ENCODE measurements at regions not wholly inside any gene's neighbourhood (a gene's known extent, or its start where the extent isn't known, plus 50 kb on each side); places are given as distances from the start of the nearest gene placed in this dataset.

DNA sequence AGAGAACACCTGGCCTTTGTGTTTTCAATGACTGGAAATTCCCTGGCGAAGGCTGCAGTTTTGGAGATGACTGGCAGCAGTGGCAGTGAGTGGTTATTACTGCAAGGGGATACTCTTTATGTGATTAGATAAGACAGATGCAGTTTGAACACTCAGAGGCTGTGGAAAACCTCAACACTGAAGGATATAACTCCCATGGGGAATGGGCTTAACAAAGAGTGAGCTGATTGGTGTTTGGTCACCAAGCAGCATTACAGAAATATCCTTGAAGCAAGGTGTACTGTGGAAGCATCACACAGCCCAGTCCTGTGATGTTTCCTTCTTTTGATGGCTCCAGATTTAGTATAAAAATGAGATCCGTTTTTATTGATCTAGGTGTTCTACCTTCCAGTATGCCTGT is 490.7 kb upstream of the PTPRD start:
- POLR2A ChIA-PET = no interaction called here
- TF ChIP-seq, protein P1, sequence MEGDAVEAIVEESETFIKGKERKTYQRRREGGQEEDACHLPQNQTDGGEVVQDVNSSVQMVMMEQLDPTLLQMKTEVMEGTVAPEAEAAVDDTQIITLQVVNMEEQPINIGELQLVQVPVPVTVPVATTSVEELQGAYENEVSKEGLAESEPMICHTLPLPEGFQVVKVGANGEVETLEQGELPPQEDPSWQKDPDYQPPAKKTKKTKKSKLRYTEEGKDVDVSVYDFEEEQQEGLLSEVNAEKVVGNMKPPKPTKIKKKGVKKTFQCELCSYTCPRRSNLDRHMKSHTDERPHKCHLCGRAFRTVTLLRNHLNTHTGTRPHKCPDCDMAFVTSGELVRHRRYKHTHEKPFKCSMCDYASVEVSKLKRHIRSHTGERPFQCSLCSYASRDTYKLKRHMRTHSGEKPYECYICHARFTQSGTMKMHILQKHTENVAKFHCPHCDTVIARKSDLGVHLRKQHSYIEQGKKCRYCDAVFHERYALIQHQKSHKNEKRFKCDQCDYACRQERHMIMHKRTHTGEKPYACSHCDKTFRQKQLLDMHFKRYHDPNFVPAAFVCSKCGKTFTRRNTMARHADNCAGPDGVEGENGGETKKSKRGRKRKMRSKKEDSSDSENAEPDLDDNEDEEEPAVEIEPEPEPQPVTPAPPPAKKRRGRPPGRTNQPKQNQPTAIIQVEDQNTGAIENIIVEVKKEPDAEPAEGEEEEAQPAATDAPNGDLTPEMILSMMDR (IDR thresholded peaks at IDR 0.05; ENCODE audit: insufficient read depth, low read length, missing control alignments) = no peak
- DNase-seq (ENCODE audit: low read depth, low spot score) = no peak
- CTCF ChIA-PET = interaction anchor here (0.6 kb wide), 1 partner anchor 80 kb away, joined by 3 read pairs; no protein-coding TSS in a partner anchor
- H3K4me3 ChIP-seq (ENCODE audit: low read depth, low read length) = no peak overlapping the region

DNA sequence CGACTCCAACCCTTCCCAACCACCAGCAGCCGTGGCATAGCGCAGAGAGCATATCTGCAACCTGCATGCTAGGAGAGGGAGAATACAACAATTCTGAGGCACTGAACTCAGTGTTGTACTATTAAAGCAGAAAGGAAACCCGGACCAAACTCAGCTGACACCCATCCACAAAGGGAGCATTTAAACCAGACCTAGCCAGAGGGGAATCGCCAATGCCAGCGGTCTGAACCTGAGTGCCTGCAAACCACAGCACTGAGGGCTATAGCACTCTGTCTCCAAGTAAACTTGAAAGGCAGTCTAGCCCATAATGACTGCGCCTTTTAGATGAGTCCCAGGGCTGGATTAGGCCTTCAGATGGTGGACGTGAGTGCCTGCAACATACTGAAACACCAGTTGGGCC is 494.4 kb upstream of the PTPRD start:
- DNase-seq (ENCODE audit: low read depth, low spot score) = no peak
- no peak overlapping the region for H3K4me3 ChIP-seq (ENCODE audit: low read depth, low read length)
- ChIA-PET CTCF (no interaction called here), POLR2A (no interaction called here)
- TF ChIP-seq, protein P1 (IDR thresholded peaks at IDR 0.05; ENCODE audit: insufficient read depth, low read length, missing control alignments) = no peak

DNA sequence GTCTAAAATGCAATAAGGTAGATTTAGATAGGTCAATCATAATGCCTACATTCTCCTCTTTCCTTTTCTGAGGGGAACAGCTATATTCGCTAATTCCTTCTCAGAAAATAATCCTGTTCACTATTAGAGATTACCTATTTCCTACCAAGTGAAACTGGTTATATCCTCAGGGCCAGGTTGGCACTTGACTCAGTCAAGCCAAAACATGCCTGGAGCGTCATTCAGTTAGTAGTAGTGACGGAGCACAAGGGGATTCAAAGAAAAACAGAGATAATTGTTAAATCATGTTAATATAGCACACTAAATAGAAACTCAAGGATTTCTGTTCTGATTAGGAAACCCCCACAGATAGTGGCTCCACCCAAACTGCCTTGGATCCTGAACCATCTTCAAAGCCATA is 515.4 kb upstream of the PTPRD start:
- no peak for DNase-seq (ENCODE audit: low read depth, low spot score)
- H3K4me3 ChIP-seq (ENCODE audit: low read depth, low read length) = no peak overlapping the region
- TF ChIP-seq, protein P1 (IDR thresholded peaks at IDR 0.05; ENCODE audit: insufficient read depth, low read length, missing control alignments) = no peak
- CTCF ChIA-PET = no interaction called here
- POLR2A ChIA-PET = no interaction called here

DNA sequence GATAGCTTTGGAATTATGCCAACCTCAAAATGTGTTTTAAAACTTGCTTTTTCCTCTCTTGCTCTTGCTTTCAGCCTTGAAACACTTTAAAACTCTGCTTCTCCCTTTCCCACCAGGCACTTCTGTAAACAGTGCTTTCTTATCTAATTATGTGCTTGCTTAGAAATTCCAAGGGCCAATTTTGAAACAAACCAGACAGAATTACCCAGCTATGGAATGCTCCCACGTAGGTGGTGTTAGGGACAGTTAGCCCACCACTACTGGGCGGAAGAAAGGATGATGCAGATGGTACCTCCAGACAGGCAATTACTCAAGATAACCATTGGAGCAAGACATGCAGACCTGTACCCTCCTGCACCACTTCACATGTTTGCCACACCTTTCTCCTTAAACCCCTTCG is 523.0 kb upstream of the PTPRD start:
- CTCF ChIA-PET = no interaction called here

DNA sequence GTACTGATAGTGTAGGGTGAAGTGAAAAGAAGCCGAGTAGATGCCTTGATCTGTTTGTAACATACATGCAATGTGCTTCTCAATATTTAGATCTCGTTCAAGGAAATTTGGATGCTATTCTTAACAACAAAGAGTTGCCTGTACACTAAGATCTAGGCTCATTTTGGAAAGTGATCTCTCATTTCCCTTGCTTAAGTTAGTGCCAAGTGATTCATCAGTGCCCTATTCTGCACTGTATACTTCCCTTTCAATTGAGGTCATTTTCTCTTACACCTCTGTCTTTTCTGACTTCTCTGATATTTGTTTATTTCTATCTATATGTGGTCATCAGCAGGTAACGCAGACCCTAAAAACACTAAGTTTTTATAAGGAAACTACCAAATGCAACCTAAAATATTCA is 528.6 kb upstream of the PTPRD start:
- TF ChIP-seq, protein P1 (IDR thresholded peaks at IDR 0.05; ENCODE audit: insufficient read depth, low read length, missing control alignments) = no peak
- ChIA-PET POLR2A (no interaction called here), CTCF (no interaction called here)
- DNase-seq (ENCODE audit: low read depth, low spot score) = no peak
- no peak overlapping the region for H3K4me3 ChIP-seq (ENCODE audit: low read depth, low read length)

More for the DNA sequence above, 523.0 kb upstream of the PTPRD start:
- H3K4me3 ChIP-seq (ENCODE audit: low read depth, low read length) = no peak overlapping the region
- TF ChIP-seq, protein P1 (IDR thresholded peaks at IDR 0.05; ENCODE audit: insufficient read depth, low read length, missing control alignments) = no peak
- POLR2A ChIA-PET = no interaction called here
- no peak for DNase-seq (ENCODE audit: low read depth, low spot score)

DNA sequence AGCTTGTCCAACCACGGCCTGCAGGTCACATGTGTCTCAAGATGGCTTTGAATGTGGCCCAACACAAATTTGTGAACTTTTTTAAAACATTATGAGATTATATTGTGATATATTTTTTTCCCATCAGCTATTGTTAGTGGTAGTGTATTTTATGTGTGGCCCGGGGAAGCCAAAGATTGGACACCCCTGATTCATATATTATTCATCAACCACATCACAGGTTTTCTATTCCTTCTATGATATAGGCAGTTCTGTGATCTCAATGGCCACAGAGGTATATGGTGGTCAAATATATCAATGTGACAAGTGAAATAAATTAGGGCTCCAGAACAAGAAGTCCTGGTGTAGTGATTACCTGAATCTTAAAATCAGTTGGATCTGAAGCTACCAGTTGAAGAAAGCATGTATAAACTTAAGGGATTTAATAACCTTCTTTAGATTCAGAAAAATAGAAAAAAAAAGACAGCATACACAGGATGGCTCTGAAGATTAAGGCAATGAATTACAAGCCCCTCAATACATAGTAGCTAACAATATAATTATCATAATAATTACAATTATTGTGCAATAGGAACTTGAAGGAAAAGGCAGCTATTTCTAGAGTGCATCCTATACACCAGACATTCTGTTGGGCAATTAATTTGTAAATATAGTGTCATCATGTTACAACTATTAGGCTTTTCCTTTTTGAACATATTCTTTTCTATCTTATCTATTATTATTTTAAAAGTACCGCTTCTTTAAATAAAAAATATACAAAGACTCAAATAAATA is 530.4 kb upstream of the PTPRD start:
- CTCF ChIA-PET = no interaction called here
- no peak for DNase-seq (ENCODE audit: low read depth, low spot score)
- H3K4me3 ChIP-seq (ENCODE audit: low read depth, low read length) = no peak overlapping the region
- POLR2A ChIA-PET = no interaction called here
- TF ChIP-seq, protein P1 (IDR thresholded peaks at IDR 0.05; ENCODE audit: insufficient read depth, low read length, missing control alignments) = no peak

Data from AG04449 (cell line).